ENCODE measurements at regions not wholly inside any gene's neighbourhood (a gene's known extent, or its start where the extent isn't known, plus 50 kb on each side); places are given as distances from the start of the nearest gene placed in this dataset.
"Not testable (repeated sequence)": the region's sequence is repeated elsewhere in the genome, so short reads cannot be mapped to it uniquely, and the experiment has no call there.

GRCh38 chr9:39567396-39567795 is 211.9 kb downstream of the SPATA31A1 start:
- DNase-seq, result not testable (repeated sequence)

- DNase-seq, result not testable (repeated sequence)
These were observed 213.4 kb downstream of the SPATA31A1 start for GRCh38 chr9:39568900-39569299.

- not testable (repeated sequence) for DNase-seq
These were observed 217.9 kb downstream of the SPATA31A1 start for GRCh38 chr9:39573024-39574022.

- not testable (repeated sequence) for DNase-seq
These were observed 223.5 kb downstream of the SPATA31A1 start for GRCh38 chr9:39579000-39579399.

GRCh38 chr9:39581296-39581695 is 225.8 kb downstream of the SPATA31A1 start:
- not testable (repeated sequence) for DNase-seq

GRCh38 chr9:39582677-39583412 is 227.4 kb downstream of the SPATA31A1 start:
- DNase-seq, result not testable (repeated sequence)

GRCh38 chr9:39583413-39583747 is 227.9 kb downstream of the SPATA31A1 start:
- not testable (repeated sequence) for DNase-seq

- not testable (repeated sequence) for DNase-seq
These were observed 229.8 kb downstream of the SPATA31A1 start for GRCh38 chr9:39585233-39585632.

- no peak for DNase-seq
These were observed 232.5 kb downstream of the SPATA31A1 start for GRCh38 chr9:39587844-39588499.

- no peak for DNase-seq
These were observed 233.2 kb downstream of the SPATA31A1 start for GRCh38 chr9:39588500-39589137.

- DNase-seq, result not testable (repeated sequence)
These were observed 248.6 kb downstream of the SPATA31A1 start for GRCh38 chr9:39604089-39604488.

- not testable (repeated sequence) for DNase-seq
These were observed 256.2 kb downstream of the SPATA31A1 start for GRCh38 chr9:39611449-39612231.

GRCh38 chr9:39616480-39616879 is 261.0 kb downstream of the SPATA31A1 start:
- not testable (repeated sequence) for DNase-seq

- DNase-seq, result not testable (repeated sequence)
These were observed 268.6 kb downstream of the SPATA31A1 start for GRCh38 chr9:39624048-39624447.

GRCh38 chr9:39632071-39632470 is 276.6 kb downstream of the SPATA31A1 start:
- not testable (repeated sequence) for DNase-seq

- not testable (repeated sequence) for DNase-seq
These were observed 293.6 kb downstream of the SPATA31A1 start for GRCh38 chr9:39649029-39649428.

- DNase-seq, result not testable (repeated sequence)
These were observed 301.6 kb downstream of the SPATA31A1 start for GRCh38 chr9:39656960-39657603.

GRCh38 chr9:39663020-39663419 is 307.6 kb downstream of the SPATA31A1 start:
- DNase-seq, result not testable (repeated sequence)

- not testable (repeated sequence) for DNase-seq
These were observed 308.2 kb downstream of the SPATA31A1 start for GRCh38 chr9:39663713-39664112.

- DNase-seq, result not testable (repeated sequence)
These were observed 309.6 kb downstream of the SPATA31A1 start for GRCh38 chr9:39665020-39665419.

All from CD4-positive, alpha-beta T cell treated with Interleukin-1 beta for 1 hour (primary cell).